Neural cell (in vitro differentiated cells): ENCODE measurements at regions not wholly inside any gene's neighbourhood (a gene's known extent, or its start where the extent isn't known, plus 50 kb on each side); places are given as distances from the start of the nearest gene placed in this dataset.

ENCODE experiments used
- H2AFZ ChIP-seq: fragments of 200-600, 300-800 bp; sonication (generic), shearing (Covaris generic); 2 replicates; pipeline ENCODE4 v1.6.0; 2014; ENCODE audit warnings: low read depth, mild to moderate bottlenecking, antibody characterized with exemption, low read length, moderate library complexity
- H3F3A ChIP-seq: fragments of 200-600 bp; shearing (Covaris generic); 2 replicates; pipeline ENCODE4 v1.6.1; 2016; ENCODE audit warnings: mild to moderate bottlenecking, moderate library complexity, mixed read lengths, antibody characterized with exemption, low read length; ENCODE audit not compliant: insufficient read depth, poor library complexity, severe bottlenecking
- H3K27ac ChIP-seq: fragments of 200-600, 300-800 bp; sonication (generic), shearing (Covaris generic); 2 replicates; pipeline ENCODE4 v1.5.1; 2014; ENCODE audit warnings: mild to moderate bottlenecking, low read length, moderate library complexity
- H3K27me3 ChIP-seq: fragments of 300-800, 200-600 bp; sonication (generic), shearing (Covaris generic); 2 replicates; pipeline ENCODE4 v1.6.0; 2014; ENCODE audit warnings: mild to moderate bottlenecking, low read depth, low read length, moderate library complexity; ENCODE audit not compliant: insufficient read depth
- H3K36me3 ChIP-seq: fragments of 300-800, 200-600 bp; sonication (generic), shearing (Covaris generic); 2 replicates; pipeline ENCODE4 v1.5.1; 2014; ENCODE audit warnings: mild to moderate bottlenecking, antibody characterized with exemption, low read length, moderate library complexity; ENCODE audit not compliant: insufficient read depth
- H3K4me2 ChIP-seq: fragments of 300-800, 200-600 bp; sonication (generic), shearing (Covaris generic); 2 replicates; pipeline ENCODE4 v1.6.0; 2014; ENCODE audit warnings: mild to moderate bottlenecking, low read length
- H3K4me3 ChIP-seq: fragments of 300-800, 200-600 bp; sonication (generic), shearing (Covaris generic); 2 replicates; pipeline ENCODE4 v1.5.1; 2014; ENCODE audit warnings: mild to moderate bottlenecking, low read length, moderate library complexity
- H3K79me2 ChIP-seq: fragments of 200-600 bp; shearing (Covaris generic); replicated peaks from 2 replicates; pipeline ENCODE4 v1.6.0; 2014; ENCODE audit warnings: mild to moderate bottlenecking, low read length, moderate library complexity; ENCODE audit not compliant: insufficient read depth
- H3K9ac ChIP-seq: fragments of 300-800, 200-600 bp; sonication (generic), shearing (Covaris generic); 2 replicates; pipeline ENCODE4 v1.6.1; 2016; ENCODE audit warnings: mild to moderate bottlenecking, low read length, mixed read lengths
- H3K9me2 ChIP-seq: fragments of 200-600 bp; shearing (Covaris generic); 2 replicates; pipeline ENCODE4 v1.6.1; 2016; ENCODE audit warnings: mild to moderate bottlenecking, low read length, mixed read lengths; ENCODE audit not compliant: insufficient read depth
- H3K9me3 ChIP-seq: fragments of 200-600, 300-800 bp; sonication (generic), shearing (Covaris generic); 2 replicates; pipeline ENCODE4 v1.6.1; 2016; ENCODE audit warnings: mild to moderate bottlenecking, mixed run types, low read length, moderate library complexity, mixed read lengths
- H4K20me1 ChIP-seq: fragments of 200-600 bp; shearing (Covaris generic); 2 replicates; pipeline ENCODE4 v1.6.1; 2016; ENCODE audit warnings: mild to moderate bottlenecking, mixed run types; ENCODE audit not compliant: insufficient read depth
- CTCF ChIP-seq: fragments of 450-650 bp; IDR thresholded peaks from 2 replicates; pipeline ENCODE4 v1.5.1; 2014; ENCODE audit warnings: antibody characterized with exemption, mild to moderate bottlenecking, moderate library complexity; ENCODE audit not compliant: poor library complexity, severe bottlenecking
- EP300 ChIP-seq: fragments of 450-650 bp; conservative IDR thresholded peaks from 2 replicates; pipeline ENCODE4 v1.6.1; 2014; ENCODE audit warnings: antibody characterized with exemption, mild to moderate bottlenecking, moderate library complexity; ENCODE audit not compliant: poor library complexity, severe bottlenecking
- EZH2 ChIP-seq: fragments of 200-600, 300-800 bp; shearing (Covaris generic), sonication (generic); IDR thresholded peaks from 2 replicates; pipeline ENCODE4 v1.6.1; 2014; ENCODE audit warnings: antibody characterized with exemption, low read length, borderline replicate concordance, mild to moderate bottlenecking; ENCODE audit not compliant: insufficient read depth, poor library complexity, severe bottlenecking
- MXI1 ChIP-seq: fragments of 450-650 bp; conservative IDR thresholded peaks from 2 replicates; pipeline ENCODE4 v1.6.1; 2014; ENCODE audit warnings: antibody characterized with exemption, mild to moderate bottlenecking; ENCODE audit not compliant: poor library complexity, severe bottlenecking
- POLR2AphosphoS5 ChIP-seq: IDR thresholded peaks from 2 replicates; pipeline ENCODE4 v1.6.1; 2012
- RAD21 ChIP-seq: fragments of 450-650 bp; conservative IDR thresholded peaks from 2 replicates; pipeline ENCODE4 v1.6.1; 2014; ENCODE audit warnings: antibody characterized with exemption, mild to moderate bottlenecking, moderate library complexity
- SMC3 ChIP-seq: fragments of 450-650 bp; conservative IDR thresholded peaks from 2 replicates; pipeline ENCODE4 v1.6.1; 2014; ENCODE audit warnings: antibody characterized with exemption, mild to moderate bottlenecking, moderate library complexity; ENCODE audit not compliant: poor library complexity
- TAF1 ChIP-seq: IDR thresholded peaks from 2 replicates; pipeline ENCODE4 v1.6.1; 2012; ENCODE audit warnings: low read depth
- TF ChIP-seq, protein P1 (sequence below): IDR thresholded peaks from 2 replicates; pipeline ENCODE4 v1.6.1; 2012; ENCODE audit warnings: borderline replicate concordance

- no peaks in the 10 kb centered on the region for H3K27me3 ChIP-seq
- TF ChIP-seq, protein P1, sequence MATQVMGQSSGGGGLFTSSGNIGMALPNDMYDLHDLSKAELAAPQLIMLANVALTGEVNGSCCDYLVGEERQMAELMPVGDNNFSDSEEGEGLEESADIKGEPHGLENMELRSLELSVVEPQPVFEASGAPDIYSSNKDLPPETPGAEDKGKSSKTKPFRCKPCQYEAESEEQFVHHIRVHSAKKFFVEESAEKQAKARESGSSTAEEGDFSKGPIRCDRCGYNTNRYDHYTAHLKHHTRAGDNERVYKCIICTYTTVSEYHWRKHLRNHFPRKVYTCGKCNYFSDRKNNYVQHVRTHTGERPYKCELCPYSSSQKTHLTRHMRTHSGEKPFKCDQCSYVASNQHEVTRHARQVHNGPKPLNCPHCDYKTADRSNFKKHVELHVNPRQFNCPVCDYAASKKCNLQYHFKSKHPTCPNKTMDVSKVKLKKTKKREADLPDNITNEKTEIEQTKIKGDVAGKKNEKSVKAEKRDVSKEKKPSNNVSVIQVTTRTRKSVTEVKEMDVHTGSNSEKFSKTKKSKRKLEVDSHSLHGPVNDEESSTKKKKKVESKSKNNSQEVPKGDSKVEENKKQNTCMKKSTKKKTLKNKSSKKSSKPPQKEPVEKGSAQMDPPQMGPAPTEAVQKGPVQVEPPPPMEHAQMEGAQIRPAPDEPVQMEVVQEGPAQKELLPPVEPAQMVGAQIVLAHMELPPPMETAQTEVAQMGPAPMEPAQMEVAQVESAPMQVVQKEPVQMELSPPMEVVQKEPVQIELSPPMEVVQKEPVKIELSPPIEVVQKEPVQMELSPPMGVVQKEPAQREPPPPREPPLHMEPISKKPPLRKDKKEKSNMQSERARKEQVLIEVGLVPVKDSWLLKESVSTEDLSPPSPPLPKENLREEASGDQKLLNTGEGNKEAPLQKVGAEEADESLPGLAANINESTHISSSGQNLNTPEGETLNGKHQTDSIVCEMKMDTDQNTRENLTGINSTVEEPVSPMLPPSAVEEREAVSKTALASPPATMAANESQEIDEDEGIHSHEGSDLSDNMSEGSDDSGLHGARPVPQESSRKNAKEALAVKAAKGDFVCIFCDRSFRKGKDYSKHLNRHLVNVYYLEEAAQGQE, result no peak
- TF ChIP-seq EZH2, result no peak
- TF ChIP-seq SMC3, result no peak
- no peak for TF ChIP-seq CTCF
- no peak for TF ChIP-seq POLR2AphosphoS5
- no peak for TF ChIP-seq RAD21
- TF ChIP-seq TAF1, result no peak
- no peak for TF ChIP-seq EP300
- TF ChIP-seq MXI1, result no peak
- no peak overlapping the region for H3K27ac ChIP-seq
Observed at GRCh38 chr6:144551339-144551738, 266.2 kb downstream of the UTRN start.

DNA sequence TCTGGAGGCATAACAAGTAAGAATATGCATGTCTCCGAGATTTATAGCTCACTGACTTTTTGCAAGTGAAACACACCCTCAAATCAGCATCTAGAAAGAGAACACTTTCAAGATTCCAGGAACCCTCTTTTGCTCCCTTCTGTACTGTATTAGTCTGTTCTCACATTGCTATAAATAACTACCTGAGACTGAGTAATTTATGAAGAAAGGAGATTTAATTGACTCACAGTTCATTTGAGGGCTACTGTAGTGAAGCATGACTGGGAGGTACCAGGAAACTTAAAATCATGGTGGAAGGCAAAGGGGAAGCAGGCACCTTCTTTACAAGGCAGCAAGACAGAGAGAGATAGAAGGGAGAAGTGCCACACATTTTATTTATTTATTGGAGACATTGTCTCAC lies 269.9 kb downstream of the UTRN start:
- H3K27ac ChIP-seq, result no peak overlapping the region
- H3K9me3 ChIP-seq, result no peaks in the 10 kb centered on the region
- H3K9ac ChIP-seq, result no peak overlapping the region
- H3F3A ChIP-seq, result no peaks in the 10 kb centered on the region
- H3K36me3 ChIP-seq, result no peaks in the 10 kb centered on the region
- H3K4me3 ChIP-seq, result no peak overlapping the region
- H3K4me2 ChIP-seq, result no peak overlapping the region
- no peak overlapping the region for H2AFZ ChIP-seq
- no peaks in the 10 kb centered on the region for H3K9me2 ChIP-seq
- H4K20me1 ChIP-seq, result no peaks in the 10 kb centered on the region
- H3K79me2 ChIP-seq, result no peaks in the 10 kb centered on the region
- no peak for TF ChIP-seq POLR2AphosphoS5
- no peak for TF ChIP-seq EZH2
- no peak for TF ChIP-seq MXI1
- TF ChIP-seq, protein P1, result no peak
- no peak for TF ChIP-seq SMC3
- no peak for TF ChIP-seq RAD21
- no peak for TF ChIP-seq TAF1
- no peak for TF ChIP-seq EP300
- no peak for TF ChIP-seq CTCF
- H3K27me3 ChIP-seq, result no peaks in the 10 kb centered on the region

More at GRCh38 chr6:144551339-144551738, 266.2 kb downstream of the UTRN start:
- Histone ChIP-seq H3K9ac (no peak overlapping the region), H3K9me3 (no peaks in the 10 kb centered on the region), H3K79me2 (no peaks in the 10 kb centered on the region), H3K36me3 (no peaks in the 10 kb centered on the region), H2AFZ (no peak overlapping the region), H3K4me3 (no peak overlapping the region), H3K9me2 (no peaks in the 10 kb centered on the region), H4K20me1 (no peaks in the 10 kb centered on the region), H3K4me2 (no peak overlapping the region), H3F3A (no peaks in the 10 kb centered on the region)
